H1 (cell line): ENCODE measurements at regions not wholly inside any gene's neighbourhood (a gene's known extent, or its start where the extent isn't known, plus 50 kb on each side); places are given as distances from the start of the nearest gene placed in this dataset.

Experiments
- CTCF ChIA-PET: fragments of 300-600 bp; sonication (Branson Sonifier 250); formaldehyde crosslinking; loops from one replicate; lab custom pipeline; 2021; ENCODE audit not compliant: partially characterized antibody; lab: Charles Lee
- POLR2A ChIA-PET: fragments of 300-600 bp; sonication (Branson Sonifier 250); formaldehyde crosslinking; loops from one replicate; lab custom pipeline; 2021; ENCODE audit warnings: inconsistent platforms; ENCODE audit not compliant: partially characterized antibody; lab: Charles Lee
- DNase-seq, 2 experiments: peaks; one replicate each; pipeline versions ENCODE4 v3.0.0 to v3.0.0-alpha.2; 2010 to 2022; ENCODE audit warnings: low spot score in 2 of 2, low read depth in 1 of 2, mixed read lengths in 1 of 2
- FAIRE-seq: peaks from 2 replicates; lab custom pipeline; 2011; peaks lifted over from hg19 to GRCh38; lab: Jason Lieb, UNC
- H2AFZ ChIP-seq: 2 replicates; pipeline ENCODE4 v1.8.1; 2012; ENCODE audit warnings: low read length, inconsistent platforms
- H2AK5ac ChIP-seq: 2 replicates; pipeline ENCODE4 v1.6.1; 2013; ENCODE audit warnings: low read depth, low read length
- H2BK120ac ChIP-seq: replicated peaks from 2 replicates; pipeline ENCODE3; 2013; ENCODE audit warnings: low read depth, low read length, inconsistent platforms
- H2BK12ac ChIP-seq: 2 replicates; pipeline ENCODE4 v1.6.1; 2013; ENCODE audit warnings: low read depth, low read length
- H2BK15ac ChIP-seq: 2 replicates; pipeline ENCODE4 v1.6.1; 2013; ENCODE audit warnings: low read length
- H2BK20ac ChIP-seq: 2 replicates; pipeline ENCODE4 v1.6.1; 2013; ENCODE audit warnings: low read length
- H2BK5ac ChIP-seq: 2 replicates; pipeline ENCODE4 v1.6.1; 2013; ENCODE audit warnings: low read depth, low read length
- H3K14ac ChIP-seq: 2 replicates; pipeline ENCODE4 v1.6.1; 2013; ENCODE audit warnings: inconsistent platforms; ENCODE audit not compliant: insufficient read length
- H3K18ac ChIP-seq: 2 replicates; pipeline ENCODE4 v1.6.1; 2013; ENCODE audit warnings: low read length; ENCODE audit errors: extremely low read depth
- H3K23ac ChIP-seq: 2 replicates; pipeline ENCODE4 v1.6.1; 2013; ENCODE audit warnings: inconsistent platforms; ENCODE audit not compliant: insufficient read length
- H3K23me2 ChIP-seq: 2 replicates; pipeline ENCODE4 v1.6.1; 2013; ENCODE audit warnings: low read depth, low read length
- H3K27ac ChIP-seq: 2 replicates; pipeline ENCODE4 v1.6.1; 2011; ENCODE audit warnings: low read depth, low read length, inconsistent platforms
- H3K27me3 ChIP-seq, 4 experiments: replicated peaks in 1 of 4; 1 replicate in 1 of 4; 2 replicates in 3 of 4; pipeline versions ENCODE4 v1.6.1 to v1.8.1; 2011 to 2013; ENCODE audit warnings: low read length in 3 of 4, mild to moderate bottlenecking in 3 of 4, inconsistent platforms in 2 of 4, mixed read lengths in 2 of 4, moderate library complexity in 1 of 4; ENCODE audit not compliant: control insufficient read depth in 3 of 4, insufficient read depth in 3 of 4; ENCODE audit errors: extremely low read depth in 1 of 4
- H3K36me3 ChIP-seq, 4 experiments: 2 replicates each; pipeline versions ENCODE4 v1.6.1 to v1.8.1; 2011 to 2013; ENCODE audit warnings: mild to moderate bottlenecking in 4 of 4, low read length in 3 of 4, moderate library complexity in 2 of 4, control low read depth in 1 of 4, inconsistent platforms in 1 of 4; ENCODE audit not compliant: insufficient read depth in 4 of 4, control insufficient read depth in 2 of 4
- H3K4ac ChIP-seq: replicated peaks from 2 replicates; pipeline ENCODE3; 2013; ENCODE audit warnings: low read length, low read depth, mixed read lengths, inconsistent platforms; ENCODE audit not compliant: insufficient read length
- H3K4me1 ChIP-seq, 4 experiments: replicated peaks in 1 of 4; 1 replicate in 1 of 4; 2 replicates in 3 of 4; pipeline versions ENCODE4 v1.6.1 to v1.8.1; 2011 to 2013; ENCODE audit warnings: low read length in 3 of 4, inconsistent platforms in 2 of 4, mixed read lengths in 1 of 4; ENCODE audit not compliant: insufficient read depth in 4 of 4, control insufficient read depth in 3 of 4
- H3K4me2 ChIP-seq, 2 experiments: 2 replicates each; pipeline versions ENCODE4 v1.6.1 to v1.8.1; 2011 to 2013; ENCODE audit warnings: low read depth in 2 of 2, low read length in 2 of 2, control low read depth in 1 of 2, inconsistent platforms in 1 of 2, mild to moderate bottlenecking in 1 of 2; ENCODE audit not compliant: insufficient read depth in 1 of 2
- H3K4me3 ChIP-seq, 4 experiments: fragments of 200-600, 300-600 bp in 1 of 4; sonication (generic), shearing (Covaris generic), sonication (Bioruptor Twin) in 1 of 4; 2 replicates each; pipeline versions ENCODE4 v1.5.1 to v1.8.1; 2011 to 2016; ENCODE audit warnings: low read length in 4 of 4, low read depth in 3 of 4, control low read depth in 2 of 4, inconsistent platforms in 2 of 4, mild to moderate bottlenecking in 2 of 4, mixed read lengths in 1 of 4, moderate library complexity in 1 of 4; ENCODE audit not compliant: insufficient read depth in 2 of 4; ENCODE audit errors: extremely low read depth in 1 of 4
- H3K56ac ChIP-seq: replicated peaks from 2 replicates; pipeline ENCODE3; 2013; ENCODE audit warnings: low read depth, mild to moderate bottlenecking, mixed read lengths, low read length, inconsistent platforms; ENCODE audit not compliant: insufficient read length
- H3K79me1 ChIP-seq: 2 replicates; pipeline ENCODE4 v1.6.1; 2013; ENCODE audit warnings: low read depth, low read length, control low read depth
- H3K79me2 ChIP-seq, 2 experiments: 2 replicates each; pipeline versions ENCODE4 v1.6.1 to v1.8.1; 2012 to 2013; ENCODE audit warnings: low read length in 2 of 2, mild to moderate bottlenecking in 2 of 2, inconsistent platforms in 1 of 2; ENCODE audit not compliant: insufficient read depth in 2 of 2, control insufficient read depth in 1 of 2
- H3K9ac ChIP-seq, 4 experiments: replicated peaks in 1 of 4; 1 replicate in 1 of 4; 2 replicates in 3 of 4; pipeline versions ENCODE4 v1.6.1 to v1.8.1; 2011 to 2013; ENCODE audit warnings: low read depth in 3 of 4, low read length in 3 of 4, control low read depth in 2 of 4, mild to moderate bottlenecking in 2 of 4, moderate library complexity in 2 of 4, inconsistent platforms in 1 of 4; ENCODE audit errors: extremely low read depth in 1 of 4
- H3K9me3 ChIP-seq, 2 experiments: 2 replicates each; pipeline versions ENCODE4 v1.6.1 to v1.8.1; 2012 to 2013; ENCODE audit warnings: mild to moderate bottlenecking in 2 of 2, moderate library complexity in 2 of 2, control low read depth in 1 of 2, inconsistent platforms in 1 of 2, low read depth in 1 of 2, low read length in 1 of 2, mixed read lengths in 1 of 2; ENCODE audit not compliant: insufficient read depth in 2 of 2
- H4K20me1 ChIP-seq, 2 experiments: replicated peaks in 1 of 2; 2 replicates each; pipeline versions ENCODE3 to v1.8.1; 2011 to 2013; ENCODE audit warnings: inconsistent platforms in 2 of 2, low read length in 2 of 2, mild to moderate bottlenecking in 1 of 2; ENCODE audit not compliant: insufficient read depth in 2 of 2, control insufficient read depth in 1 of 2
- H4K5ac ChIP-seq: 2 replicates; pipeline ENCODE4 v1.6.1; 2013; ENCODE audit warnings: low read length, low read depth, mixed read lengths, inconsistent platforms; ENCODE audit not compliant: insufficient read length
- H4K8ac ChIP-seq: 2 replicates; pipeline ENCODE4 v1.8.0; 2013; ENCODE audit warnings: mild to moderate bottlenecking, moderate library complexity, low read length, inconsistent platforms; ENCODE audit not compliant: insufficient read depth; ENCODE audit errors: extremely low read depth
- H4K91ac ChIP-seq: replicated peaks from 2 replicates; pipeline ENCODE3; 2013; ENCODE audit warnings: low read length, mixed read lengths, inconsistent platforms; ENCODE audit not compliant: insufficient read length
- BACH1 ChIP-seq: IDR thresholded peaks from 2 replicates; pipeline ENCODE4 v1.6.1; 2012; ENCODE audit warnings: low read length, improper control_type of control experiment
- BRCA1 ChIP-seq: IDR thresholded peaks from 2 replicates; pipeline ENCODE4 v1.6.1; 2012; ENCODE audit warnings: low read depth, low read length, improper control_type of control experiment
- CHD2 ChIP-seq: IDR thresholded peaks from 2 replicates; pipeline ENCODE4 v1.6.1; 2012; ENCODE audit warnings: low read length, improper control_type of control experiment
- MAX ChIP-seq: IDR thresholded peaks from 2 replicates; pipeline ENCODE4 v1.6.1; 2012; ENCODE audit warnings: inconsistent platforms
- PHF8 ChIP-seq: fragments of 200-600 bp; sonication (generic); conservative IDR thresholded peaks from 2 replicates; pipeline ENCODE4 v1.7.1; 2012; ENCODE audit warnings: low read depth, mild to moderate bottlenecking, inconsistent platforms, low read length, moderate library complexity
- POU5F1 ChIP-seq: IDR thresholded peaks from 2 replicates; pipeline ENCODE4 v1.6.1; 2011; ENCODE audit warnings: low read depth, mild to moderate bottlenecking, low read length, moderate library complexity
- RFX5 ChIP-seq: IDR thresholded peaks from 2 replicates; pipeline ENCODE4 v1.6.1; 2011; ENCODE audit warnings: low read depth, low read length, improper control_type of control experiment, borderline replicate concordance
- SAP30 ChIP-seq: fragments of 300-600 bp; sonication (generic); IDR thresholded peaks from 2 replicates; pipeline ENCODE4 v1.7.1; 2012; ENCODE audit warnings: low read length, moderate library complexity, mild to moderate bottlenecking, inconsistent platforms; ENCODE audit not compliant: insufficient read depth, insufficient replicate concordance
- SIN3A ChIP-seq, 2 experiments: IDR thresholded peaks in 1 of 2; conservative IDR thresholded peaks in 1 of 2; 2 replicates each; pipeline ENCODE4 v1.6.1; 2011 to 2012; ENCODE audit warnings: low read length in 2 of 2, improper control_type of control experiment in 1 of 2, low read depth in 1 of 2, mild to moderate bottlenecking in 1 of 2
- SRF ChIP-seq: IDR thresholded peaks from 2 replicates; pipeline ENCODE4 v1.6.1; 2011; ENCODE audit warnings: mild to moderate bottlenecking, low read depth, low read length, moderate library complexity
- SUZ12 ChIP-seq: fragments of 200-600 bp; sonication (generic); IDR thresholded peaks from 2 replicates; pipeline ENCODE4 v1.6.1; 2012; ENCODE audit warnings: mild to moderate bottlenecking, inconsistent platforms, low read length, moderate library complexity, mixed read lengths
- TAF7 ChIP-seq: optimal IDR thresholded peaks from 2 replicates; pipeline ENCODE3; 2011; ENCODE audit warnings: low read depth, mild to moderate bottlenecking, inconsistent platforms, low read length, moderate library complexity, borderline replicate concordance
- ZNF274 ChIP-seq: IDR thresholded peaks from 2 replicates; pipeline ENCODE4 v1.7.0; 2012; ENCODE audit warnings: low read length, borderline replicate concordance; ENCODE audit errors: extremely low read depth
- WGBS, 2 experiments: shearing (Covaris generic) in 1 of 2; methylation state at CpG; one replicate each; pipeline versions ENCODE4 v1.1.6 to v1.1.7; 2013 to 2015; ENCODE audit warnings: low lambda C conversion rate in 2 of 2, mixed read lengths in 2 of 2, inconsistent platforms in 1 of 2, low coverage in 1 of 2, missing lambda C conversion rate in 1 of 2; ENCODE audit not compliant: insufficient replicate concordance in 2 of 2, insufficient coverage in 1 of 2, insufficient read length in 1 of 2; ENCODE audit errors: extremely low coverage in 1 of 2, missing lambda C conversion rate in 1 of 2; 5-methylcytosine and 5-hydroxymethylcytosine counted together
- TF ChIP-seq, protein P1 (sequence below): IDR thresholded peaks from 2 replicates; pipeline ENCODE4 v1.6.1; 2011; ENCODE audit warnings: low read depth, mild to moderate bottlenecking, low read length; ENCODE audit not compliant: insufficient read depth

DNA sequence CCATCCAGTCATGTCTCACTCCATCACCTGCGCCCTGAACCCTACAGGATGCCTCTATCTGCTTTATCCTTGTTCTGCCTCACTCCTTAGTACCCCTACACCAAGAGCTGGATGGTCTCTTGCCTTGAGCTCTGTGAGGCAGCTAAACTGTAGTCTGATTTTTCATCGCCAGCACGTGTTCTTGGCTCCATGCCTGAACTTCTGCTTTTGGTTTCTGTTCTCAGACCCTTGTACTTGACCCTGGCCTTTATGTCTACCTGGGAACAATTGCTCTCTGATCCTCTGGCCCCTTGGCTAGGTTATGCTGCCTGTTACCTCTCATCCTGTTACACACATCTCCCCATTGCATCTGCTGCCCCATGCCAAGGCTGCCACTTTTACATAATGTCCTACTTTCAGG lies 318.0 kb upstream of the LMCD1 start:
- Histone ChIP-seq H2AK5ac (peak overlapping the region; percentile 66; the same call in 1 of the 2 replicates), H3K79me1 (no peaks in the 10 kb centered on the region), H4K20me1 (no peaks in the 10 kb centered on the region), H3K4me1 (no peaks in the 10 kb centered on the region), H2BK20ac (peak overlapping the region; percentile 83), H3K79me2 (no peaks in the 10 kb centered on the region), H3K4ac (peak overlapping the region; percentile 53), H4K91ac (peak overlapping the region; percentile 83), H3K4me2 (no peak overlapping the region), H3K18ac (peak overlapping the region; percentile 10; the same call in 1 of the 2 replicates), H3K23me2 (no peaks in the 10 kb centered on the region; the same call in 1 of the 2 replicates), H3K56ac (no peak overlapping the region), H2BK12ac (peak overlapping the region; percentile 82; the same call in 1 of the 2 replicates), H2AFZ (no peak overlapping the region), H3K4me3 (no peak overlapping the region), H3K27ac (no peak overlapping the region), H2BK5ac (peak overlapping the region; percentile 91; the same call in 1 of the 2 replicates), H3K9ac (no peak overlapping the region), H2BK15ac (0 out of 2 replicates have a peak overlapping the region, but pooled peaks have one; percentile 61), H3K14ac (no peak overlapping the region), H3K27me3 (no peaks in the 10 kb centered on the region), H3K9me3 (no peaks in the 10 kb centered on the region), H3K36me3 (no peaks in the 10 kb centered on the region), H4K8ac (no peak overlapping the region; the same call in 1 of the 2 replicates), H2BK120ac (peak overlapping the region; percentile 18), H4K5ac (no peak overlapping the region), H3K23ac (no peak overlapping the region)
- FAIRE-seq (no peak), DNase-seq (no peak)
- ChIA-PET CTCF (no interaction called here), POLR2A (no interaction called here)
- 97% methylated on average over 3 of the region's 3 CpGs; no CpG with 5 or more reads in 1 of the 2 experiments for WGBS, 2 experiments
- TF ChIP-seq MAX = no peak
- TF ChIP-seq SAP30 = no peak
- no peak for TF ChIP-seq SUZ12
- no peak for TF ChIP-seq CHD2
- TF ChIP-seq SIN3A (conservative IDR thresholded peaks at IDR 0.05 in 1 of 2, IDR thresholded peaks at IDR 0.05 in 1 of 2; ENCODE audit: low read depth in 1 of 2, low read length in 2 of 2) = no peak
- no peak for TF ChIP-seq SRF
- TF ChIP-seq RFX5 = no peak
- TF ChIP-seq PHF8 = no peak
- no peak for TF ChIP-seq BACH1
- TF ChIP-seq, protein P1, sequence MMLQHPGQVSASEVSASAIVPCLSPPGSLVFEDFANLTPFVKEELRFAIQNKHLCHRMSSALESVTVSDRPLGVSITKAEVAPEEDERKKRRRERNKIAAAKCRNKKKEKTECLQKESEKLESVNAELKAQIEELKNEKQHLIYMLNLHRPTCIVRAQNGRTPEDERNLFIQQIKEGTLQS = no peak
- TF ChIP-seq TAF7 = no peak
- no peak for TF ChIP-seq BRCA1
- no peak for TF ChIP-seq ZNF274
- TF ChIP-seq POU5F1 = no peak
